Neural crest cell (in vitro differentiated cells): ENCODE measurements at regions not wholly inside any gene's neighbourhood (a gene's known extent, or its start where the extent isn't known, plus 50 kb on each side); places are given as distances from the start of the nearest gene placed in this dataset.
"Not testable (repeated sequence)": the region's sequence is repeated elsewhere in the genome, so short reads cannot be mapped to it uniquely, and the experiment has no call there.

ENCODE experiments used
- DNase-seq: peaks from one replicate; pipeline ENCODE4 v3.0.0; 2021; ENCODE audit warnings: low read depth, mixed read lengths, low spot score
- H3K27ac Mint-ChIP-seq: one replicate; pipeline ENCODE4 v1.8.0; 2021; ENCODE audit warnings: mild to moderate bottlenecking, mixed read lengths; ENCODE audit not compliant: unreplicated experiment
- H3K27me3 Mint-ChIP-seq: 2 replicates; pipeline ENCODE4 v1.8.0; 2021; ENCODE audit warnings: low read depth, mild to moderate bottlenecking, mixed read lengths
- H3K36me3 Mint-ChIP-seq: 2 replicates; pipeline ENCODE4 v1.8.0; 2021; ENCODE audit warnings: low read depth, mild to moderate bottlenecking, mixed read lengths
- H3K4me1 Mint-ChIP-seq: 2 replicates; pipeline ENCODE4 v1.8.0; 2021; ENCODE audit warnings: mixed read lengths
- H3K4me3 Mint-ChIP-seq: one replicate; pipeline ENCODE4 v1.8.0; 2021; ENCODE audit warnings: mild to moderate bottlenecking, mixed read lengths
- H3K9me3 Mint-ChIP-seq: 2 replicates; pipeline ENCODE4 v1.8.0; 2021; ENCODE audit warnings: mixed read lengths
- TF ChIP-seq, protein P1 (sequence below): fragments of 200-600 bp; sonication (generic); conservative IDR thresholded peaks from 2 replicates; pipeline ENCODE4 v1.5.0; 2021; ENCODE audit warnings: antibody characterized with exemption, mild to moderate bottlenecking

GRCh38 chr9:89850153-89850552, 245.3 kb downstream of the GADD45G start:
- TF ChIP-seq, protein P1, sequence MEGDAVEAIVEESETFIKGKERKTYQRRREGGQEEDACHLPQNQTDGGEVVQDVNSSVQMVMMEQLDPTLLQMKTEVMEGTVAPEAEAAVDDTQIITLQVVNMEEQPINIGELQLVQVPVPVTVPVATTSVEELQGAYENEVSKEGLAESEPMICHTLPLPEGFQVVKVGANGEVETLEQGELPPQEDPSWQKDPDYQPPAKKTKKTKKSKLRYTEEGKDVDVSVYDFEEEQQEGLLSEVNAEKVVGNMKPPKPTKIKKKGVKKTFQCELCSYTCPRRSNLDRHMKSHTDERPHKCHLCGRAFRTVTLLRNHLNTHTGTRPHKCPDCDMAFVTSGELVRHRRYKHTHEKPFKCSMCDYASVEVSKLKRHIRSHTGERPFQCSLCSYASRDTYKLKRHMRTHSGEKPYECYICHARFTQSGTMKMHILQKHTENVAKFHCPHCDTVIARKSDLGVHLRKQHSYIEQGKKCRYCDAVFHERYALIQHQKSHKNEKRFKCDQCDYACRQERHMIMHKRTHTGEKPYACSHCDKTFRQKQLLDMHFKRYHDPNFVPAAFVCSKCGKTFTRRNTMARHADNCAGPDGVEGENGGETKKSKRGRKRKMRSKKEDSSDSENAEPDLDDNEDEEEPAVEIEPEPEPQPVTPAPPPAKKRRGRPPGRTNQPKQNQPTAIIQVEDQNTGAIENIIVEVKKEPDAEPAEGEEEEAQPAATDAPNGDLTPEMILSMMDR: no peak
- H3K27me3 Mint-ChIP-seq: no peaks in the 10 kb centered on the region
- no peak overlapping the region for H3K27ac Mint-ChIP-seq
- H3K4me3 Mint-ChIP-seq: no peak overlapping the region
- no peaks in the 10 kb centered on the region for H3K36me3 Mint-ChIP-seq
- peaks cover 3% of the 10 kb centered on the region for H3K9me3 Mint-ChIP-seq
- no peaks in the 10 kb centered on the region for H3K4me1 Mint-ChIP-seq
- DNase-seq: no peak

GRCh38 chr9:89850631-89851325, 246.0 kb downstream of the GADD45G start:
- DNase-seq: no peak
- Mint-ChIP-seq H3K27me3 (no peaks in the 10 kb centered on the region), H3K36me3 (no peaks in the 10 kb centered on the region), H3K4me3 (no peak overlapping the region), H3K4me1 (no peaks in the 10 kb centered on the region), H3K9me3 (peaks cover under 1% of the 10 kb centered on the region), H3K27ac (no peak overlapping the region)
- TF ChIP-seq, protein P1: no peak

- no peaks in the 10 kb centered on the region for H3K4me1 Mint-ChIP-seq
- DNase-seq: no peak
- H3K36me3 Mint-ChIP-seq: peaks cover 4% of the 10 kb centered on the region
- TF ChIP-seq, protein P1: no peak
- no peak overlapping the region for H3K27ac Mint-ChIP-seq
- no peaks in the 10 kb centered on the region for H3K27me3 Mint-ChIP-seq
- peaks cover 2% of the 10 kb centered on the region for H3K9me3 Mint-ChIP-seq
- no peak overlapping the region for H3K4me3 Mint-ChIP-seq
These were observed 248.3 kb downstream of the GADD45G start for GRCh38 chr9:89853161-89853560.

DNA sequence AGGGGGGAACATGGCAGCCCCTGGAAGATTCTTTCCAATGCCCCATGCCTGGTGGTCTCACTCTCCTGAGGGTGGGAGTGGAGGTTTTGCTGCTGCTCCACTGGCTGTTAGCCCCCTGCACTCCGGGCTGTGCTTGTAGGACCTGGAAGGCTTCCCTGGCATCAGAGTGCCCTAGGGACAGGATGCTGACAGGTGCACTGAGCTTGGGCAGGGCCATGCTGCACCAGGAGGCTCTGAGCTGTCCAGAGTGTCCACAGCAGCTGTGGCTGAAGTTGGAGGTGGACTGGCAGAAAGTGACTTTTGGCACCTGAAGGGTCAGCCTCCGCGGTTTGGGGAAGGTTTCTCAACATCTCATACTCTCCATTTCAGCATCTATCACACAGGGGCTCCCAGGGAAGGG, 249.1 kb downstream of the GADD45G start:
- Mint-ChIP-seq H3K27ac (no peak overlapping the region), H3K9me3 (peaks cover 4% of the 10 kb centered on the region)

DNA sequence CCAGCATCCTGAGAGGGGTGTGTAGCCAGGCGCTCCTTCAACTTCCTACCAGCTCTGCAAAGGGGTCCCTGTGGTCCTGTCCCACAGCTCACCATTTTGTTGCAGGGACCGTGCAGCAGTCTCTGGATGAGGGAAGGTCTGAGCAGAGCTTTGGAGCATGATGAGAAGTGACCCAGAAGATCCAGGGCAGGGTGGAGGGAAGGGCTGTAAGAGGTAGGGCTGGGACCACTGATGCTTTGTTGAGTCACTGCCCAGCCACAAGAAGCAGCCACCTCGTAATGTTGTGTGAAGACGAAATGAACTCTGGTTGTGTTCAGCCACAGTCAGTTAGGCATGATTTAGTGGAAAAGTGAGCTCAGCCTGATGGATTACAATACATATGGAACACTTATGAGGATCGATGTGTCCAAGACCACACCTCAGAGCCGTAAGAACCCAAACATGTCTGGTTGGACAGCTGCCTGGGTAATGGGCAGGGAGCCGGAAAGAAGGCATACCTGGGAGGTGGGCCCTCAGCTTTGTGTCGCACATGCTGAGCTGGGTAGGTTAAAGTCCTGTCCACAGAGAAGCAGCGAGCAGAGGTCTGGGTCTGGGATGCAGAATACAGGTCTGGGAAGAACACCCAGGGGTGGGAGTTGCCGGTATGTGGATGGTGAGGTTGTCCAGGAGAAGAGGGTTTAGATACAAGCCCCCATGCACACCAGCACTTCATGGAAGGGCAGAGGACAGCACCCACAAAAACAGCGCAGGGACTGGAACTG, 250.1 kb downstream of the GADD45G start:
- Mint-ChIP-seq H3K27me3 (no peaks in the 10 kb centered on the region), H3K27ac (no peak overlapping the region), H3K4me3 (no peak overlapping the region), H3K4me1 (no peaks in the 10 kb centered on the region), H3K36me3 (peaks cover 5% of the 10 kb centered on the region), H3K9me3 (peaks cover 4% of the 10 kb centered on the region)
- TF ChIP-seq, protein P1: no peak
- no peak for DNase-seq

More for the DNA sequence above, 249.1 kb downstream of the GADD45G start:
- peaks cover 5% of the 10 kb centered on the region for H3K36me3 Mint-ChIP-seq
- no peaks in the 10 kb centered on the region for H3K27me3 Mint-ChIP-seq
- TF ChIP-seq, protein P1: no peak
- H3K4me3 Mint-ChIP-seq: no peak overlapping the region
- no peak for DNase-seq
- no peaks in the 10 kb centered on the region for H3K4me1 Mint-ChIP-seq

GRCh38 chr9:89856296-89856695, 251.5 kb downstream of the GADD45G start:
- H3K4me3 Mint-ChIP-seq, DNase-seq, H3K36me3 Mint-ChIP-seq, H3K27me3 Mint-ChIP-seq, H3K4me1 Mint-ChIP-seq, H3K9me3 Mint-ChIP-seq, H3K27ac Mint-ChIP-seq: not testable (repeated sequence)

- not testable (repeated sequence) for H3K27ac Mint-ChIP-seq, H3K27me3 Mint-ChIP-seq, DNase-seq, H3K4me3 Mint-ChIP-seq, H3K36me3 Mint-ChIP-seq, H3K4me1 Mint-ChIP-seq, H3K9me3 Mint-ChIP-seq
These were observed 252.1 kb downstream of the GADD45G start for GRCh38 chr9:89856950-89857349.

- not testable (repeated sequence) for H3K27ac Mint-ChIP-seq, H3K27me3 Mint-ChIP-seq, DNase-seq, H3K9me3 Mint-ChIP-seq, H3K4me1 Mint-ChIP-seq, H3K4me3 Mint-ChIP-seq, H3K36me3 Mint-ChIP-seq
These were observed 255.0 kb downstream of the GADD45G start for GRCh38 chr9:89859842-89860241.
